IMR-90 (cell line): ENCODE measurements at regions not wholly inside any gene's neighbourhood (a gene's known extent, or its start where the extent isn't known, plus 50 kb on each side); places are given as distances from the start of the nearest gene placed in this dataset.

Experiments used
- ATAC-seq: fragments of 200-7000 bp; cut with Tn5 transposase; 2 replicates; pipeline ENCODE4 v1.9.1; 2020; ENCODE audit warnings: low read depth, mild to moderate bottlenecking, moderate library complexity
- BruUV-seq: library from RNA; stranded (reverse); fragments of 400-500 nt; replicated peaks from 2 replicates; lab custom pipeline; 2021; lab: Mats Ljungman, UMichigan
- CTCF ChIA-PET: fragments of 300-600 bp; formaldehyde crosslinking; extraction: SDS; loops from one replicate; lab custom pipeline; 2021; ENCODE audit warnings: antibody characterized with exemption; lab: Yijun Ruan, JAX
- POLR2A ChIA-PET: fragments of 300-600 bp; sonication (Branson Sonifier 250); formaldehyde crosslinking; loops from one replicate; lab custom pipeline; 2022; ENCODE audit warnings: antibody characterized with exemption; ENCODE audit not compliant: unreplicated experiment; lab: Charles Lee
- DNase-seq: peaks from one replicate; pipeline ENCODE4 v3.0.0; 2013
- H2AFZ ChIP-seq: replicated peaks from 2 replicates; pipeline ENCODE3; 2013; ENCODE audit warnings: low read length, mild to moderate bottlenecking; ENCODE audit not compliant: poor library complexity
- H2AK5ac ChIP-seq: 2 replicates; pipeline ENCODE4 v1.6.1; 2013; ENCODE audit warnings: low read depth, low read length, inconsistent platforms
- H2AK9ac ChIP-seq: replicated peaks from 2 replicates; pipeline ENCODE3; 2013; ENCODE audit warnings: mild to moderate bottlenecking, low read depth, low read length, moderate library complexity; ENCODE audit not compliant: poor library complexity
- H2BK120ac ChIP-seq: 2 replicates; pipeline ENCODE4 v1.6.1; 2013; ENCODE audit warnings: low read depth, low read length, inconsistent platforms
- H2BK15ac ChIP-seq: 3 replicates; pipeline ENCODE4 v1.6.1; 2013; ENCODE audit warnings: low read depth, low read length, inconsistent platforms
- H2BK20ac ChIP-seq: 2 replicates; pipeline ENCODE4 v1.6.1; 2013; ENCODE audit warnings: low read depth, mild to moderate bottlenecking, inconsistent platforms, low read length, moderate library complexity
- H2BK5ac ChIP-seq: 2 replicates; pipeline ENCODE4 v1.6.1; 2013; ENCODE audit warnings: mild to moderate bottlenecking, low read depth, low read length, inconsistent platforms; ENCODE audit not compliant: poor library complexity, severe bottlenecking
- H3K14ac ChIP-seq: replicated peaks from 2 replicates; pipeline ENCODE4 v1.6.1; 2013; ENCODE audit warnings: low read depth, low read length, inconsistent platforms
- H3K18ac ChIP-seq: 2 replicates; pipeline ENCODE4 v1.6.1; 2013; ENCODE audit warnings: low read depth, low read length, control low read depth
- H3K23ac ChIP-seq: 2 replicates; pipeline ENCODE4 v1.6.1; 2013; ENCODE audit warnings: low read depth, low read length, inconsistent platforms
- H3K27ac ChIP-seq: 2 replicates; pipeline ENCODE4 v1.5.1; 2013; ENCODE audit warnings: mild to moderate bottlenecking, control low read depth, low read length; ENCODE audit not compliant: insufficient read depth
- H3K27me3 ChIP-seq: 2 replicates; pipeline ENCODE4 v1.6.1; 2013; ENCODE audit warnings: low read length; ENCODE audit not compliant: control insufficient read depth, insufficient read depth
- H3K36me3 ChIP-seq: 2 replicates; pipeline ENCODE4 v1.6.1; 2013; ENCODE audit warnings: low read length, mixed read lengths; ENCODE audit not compliant: control insufficient read depth, insufficient read depth
- H3K4ac ChIP-seq: 2 replicates; pipeline ENCODE4 v1.6.1; 2013; ENCODE audit warnings: low read depth, low read length, inconsistent platforms
- H3K4me1 ChIP-seq: 2 replicates; pipeline ENCODE4 v1.6.1; 2013; ENCODE audit warnings: low read length, mixed read lengths; ENCODE audit not compliant: control insufficient read depth, insufficient read depth
- H3K4me2 ChIP-seq: 2 replicates; pipeline ENCODE4 v1.6.1; 2013; ENCODE audit warnings: low read depth, mild to moderate bottlenecking, control low read depth, low read length, moderate library complexity
- H3K4me3 ChIP-seq: 2 replicates; pipeline ENCODE4 v1.5.1; 2013; ENCODE audit warnings: low read depth, mild to moderate bottlenecking, control low read depth, low read length, moderate library complexity; ENCODE audit not compliant: insufficient read depth
- H3K56ac ChIP-seq: 2 replicates; pipeline ENCODE4 v1.6.1; 2013; ENCODE audit warnings: low read length, inconsistent platforms; ENCODE audit not compliant: insufficient read depth; ENCODE audit errors: extremely low read depth
- H3K79me1 ChIP-seq, 2 experiments: 2 replicates each; pipeline ENCODE4 v1.6.1; 2013; ENCODE audit warnings: low read length in 2 of 2, inconsistent platforms in 1 of 2, low read depth in 1 of 2
- H3K9ac ChIP-seq: 2 replicates; pipeline ENCODE4 v1.6.1; 2013; ENCODE audit warnings: low read depth, low read length, control low read depth
- H3K9me1 ChIP-seq: 2 replicates; pipeline ENCODE4 v1.6.1; 2013; ENCODE audit warnings: low read length, inconsistent platforms; ENCODE audit not compliant: insufficient read depth
- H3K9me3 ChIP-seq: 2 replicates; pipeline ENCODE4 v1.6.1; 2013; ENCODE audit warnings: low read length; ENCODE audit not compliant: control insufficient read depth, insufficient read depth
- H4K20me1 ChIP-seq: 2 replicates; pipeline ENCODE4 v1.6.1; 2013; ENCODE audit warnings: low read length, inconsistent platforms; ENCODE audit not compliant: insufficient read depth
- H4K5ac ChIP-seq: 2 replicates; pipeline ENCODE4 v1.6.1; 2013; ENCODE audit warnings: mild to moderate bottlenecking, low read depth, low read length, control low read depth
- H4K8ac ChIP-seq, 2 experiments: 2 replicates each; pipeline ENCODE4 v1.6.1; 2013; ENCODE audit warnings: low read depth in 2 of 2, low read length in 2 of 2, control low read depth in 1 of 2, inconsistent platforms in 1 of 2
- H4K91ac ChIP-seq: 2 replicates; pipeline ENCODE4 v1.6.1; 2013; ENCODE audit warnings: low read depth, low read length, inconsistent platforms; ENCODE audit not compliant: insufficient read depth
- BHLHE40 ChIP-seq: fragments of 150-350 bp; IDR thresholded peaks from 2 replicates; pipeline ENCODE4 v1.6.1; 2016; ENCODE audit warnings: mild to moderate bottlenecking, low read depth, low read length
- CTCF ChIP-seq: conservative IDR thresholded peaks from 2 replicates; pipeline ENCODE4 v1.5.1; 2012; ENCODE audit warnings: mild to moderate bottlenecking, low read depth, low read length, improper control_type of control experiment
- ELK1 ChIP-seq: fragments of 150-350 bp; IDR thresholded peaks from 2 replicates; pipeline ENCODE4 v1.6.1; 2016; ENCODE audit warnings: low read depth, mild to moderate bottlenecking, low read length, moderate library complexity, borderline replicate concordance
- MXI1 ChIP-seq: IDR thresholded peaks from 2 replicates; pipeline ENCODE4 v1.6.1; 2012; ENCODE audit warnings: low read depth, mild to moderate bottlenecking, low read length, moderate library complexity, borderline replicate concordance
- NFE2L2 ChIP-seq: fragments of 150-350 bp; IDR thresholded peaks from 2 replicates; pipeline ENCODE4 v1.6.1; 2016; ENCODE audit warnings: low read depth, mild to moderate bottlenecking, low read length
- RCOR1 ChIP-seq: IDR thresholded peaks from 2 replicates; pipeline ENCODE4 v1.6.1; 2012; ENCODE audit warnings: mild to moderate bottlenecking, low read length, improper control_type of control experiment; ENCODE audit not compliant: insufficient replicate concordance
- USF2 ChIP-seq: fragments of 150-350 bp; IDR thresholded peaks from 2 replicates; pipeline ENCODE4 v1.6.1; 2017; ENCODE audit warnings: mild to moderate bottlenecking, antibody characterized with exemption, low read length, low read depth
- WGBS, 2 experiments: methylation state at CpG; one replicate each; pipeline versions ENCODE4 v1.1.5 to v1.1.7; 2013; ENCODE audit warnings: missing lambda C conversion rate in 2 of 2; ENCODE audit not compliant: insufficient read length in 1 of 2; ENCODE audit errors: extremely low coverage in 2 of 2; 5-methylcytosine and 5-hydroxymethylcytosine counted together
- dilution Hi-C: fragments of 300-500 bp; cut with HindIII; formaldehyde crosslinking; loops from one replicate; pipeline ENCODE4 v1.14.3; 2018; ENCODE audit warnings: low sequenced_read_pairs; ENCODE audit not compliant: unreplicated experiment
- in situ Hi-C: fragments of 300-500 bp; cut with MboI; formaldehyde crosslinking; loops from 3 replicates; pipeline ENCODE4 v1.14.3; 2019; ENCODE audit warnings: low sequenced_read_pairs, inconsistent platforms, mixed read lengths
- intact Hi-C: fragments of 100-400 bp; cut with micrococcal nuclease; formaldehyde crosslinking; loops from 2 replicates; pipeline ENCODE4 v1.10.0; 2022

- Histone ChIP-seq H3K4me3 (no peak overlapping the region), H2AK5ac (no peak overlapping the region), H2BK15ac (no peak overlapping the region), H3K18ac (no peak overlapping the region), H3K9me3 (peaks cover 9% of the 10 kb centered on the region), H3K9me1 (no peaks in the 10 kb centered on the region), H2BK120ac (no peak overlapping the region), H4K20me1 (no peaks in the 10 kb centered on the region), H4K91ac (no peak overlapping the region), H3K4me2 (no peak overlapping the region), H2AFZ (no peak overlapping the region), H3K36me3 (no peaks in the 10 kb centered on the region), H3K27ac (no peak overlapping the region), H3K4me1 (no peaks in the 10 kb centered on the region), H3K79me1 (no peaks in the 10 kb centered on the region), H3K14ac (no peak overlapping the region), H3K27me3 (no peaks in the 10 kb centered on the region), H3K9ac (no peak overlapping the region), H3K23ac (no peak overlapping the region), H2BK5ac (no peak overlapping the region), H2AK9ac (no peak overlapping the region), H2BK20ac (no peak overlapping the region), H4K5ac (no peak overlapping the region), H3K56ac (no peak overlapping the region), H4K8ac (no peak overlapping the region), H3K4ac (no peak overlapping the region)
- ChIA-PET POLR2A (no interaction called here), CTCF (no interaction called here)
- ATAC-seq, result no peak
- no TSS peak for BruUV-seq
- no peak for DNase-seq
- intact Hi-C loops, result no loop called here
- dilution Hi-C loops, result no loop called here
- TF ChIP-seq USF2 (no peak), NFE2L2 (no peak), MXI1 (no peak), CTCF (no peak), BHLHE40 (no peak), RCOR1 (no peak), ELK1 (no peak)
- in situ Hi-C loops, result no loop called here
- WGBS, 2 experiments, result 17% methylated on average over 2 of the region's 3 CpGs; no CpG with 5 or more reads in 1 of the 2 experiments
Observed at GRCh38 chr1:233540816-233541215, 73.1 kb upstream of the KCNK1 start.
